GM12878 (cell line): ENCODE measurements at regions not wholly inside any gene's neighbourhood (a gene's known extent, or its start where the extent isn't known, plus 50 kb on each side); places are given as distances from the start of the nearest gene placed in this dataset.

Source experiments
- ATAC-seq: fragments of 200-7000 bp; cut with Tn5 transposase; 3 replicates; pipeline ENCODE4 v1.9.1; 2020; ENCODE audit warnings: mild to moderate bottlenecking, moderate library complexity
- BruUV-seq: library from RNA; stranded (reverse); fragments of 400-500 nt; replicated peaks from 2 replicates; lab custom pipeline; 2021; lab: Mats Ljungman, UMichigan
- CTCF ChIA-PET: fragments of 300-600 bp; sonication (Branson Sonifier 250); formaldehyde crosslinking; extraction: SDS; loops from one replicate; lab custom pipeline; 2021; ENCODE audit warnings: inconsistent platforms; lab: Yijun Ruan, JAX
- POLR2A ChIA-PET: fragments of 350-600 bp; formaldehyde crosslinking; extraction: SDS; loops from one replicate; lab custom pipeline; 2021; ENCODE audit warnings: inconsistent platforms; lab: Charles Lee
- RAD21 ChIA-PET: fragments of 300-600 bp; sonication (Branson Sonifier 250); formaldehyde crosslinking; loops from one replicate; lab custom pipeline; 2023; ENCODE audit warnings: antibody characterized with exemption; ENCODE audit not compliant: unreplicated experiment; lab: Charles Lee
- SMC1A ChIA-PET: fragments of 300-600 bp; sonication (Branson Sonifier 250); formaldehyde crosslinking; loops from one replicate; lab custom pipeline; 2023; ENCODE audit not compliant: unreplicated experiment, uncharacterized antibody; lab: Charles Lee
- DNase-seq: peaks from one replicate; pipeline ENCODE4 v3.0.0-alpha.2; 2011; ENCODE audit warnings: low read depth, low spot score
- FAIRE-seq: peaks from 3 replicates; lab custom pipeline; 2011; peaks lifted over from hg19 to GRCh38; lab: Jason Lieb, UNC
- H2AFZ ChIP-seq: 2 replicates; pipeline ENCODE4 v1.6.0; 2011; ENCODE audit warnings: low read depth, low read length, control low read depth; ENCODE audit not compliant: control insufficient read depth
- H3K27ac ChIP-seq: 2 replicates; pipeline ENCODE4 v1.5.1; 2011; ENCODE audit warnings: control low read depth; ENCODE audit not compliant: control insufficient read depth, insufficient read depth
- H3K27me3 ChIP-seq, 2 experiments: replicated peaks in 1 of 2; 2 replicates each; pipeline versions ENCODE4 v1.6.0 to v1.6.1; 2011; ENCODE audit warnings: low read length in 1 of 2; ENCODE audit not compliant: control insufficient read depth in 2 of 2, insufficient read depth in 2 of 2
- H3K36me3 ChIP-seq, 2 experiments: 2 replicates each; pipeline ENCODE4 v1.5.1; 2011; ENCODE audit warnings: low read length in 1 of 2; ENCODE audit not compliant: control insufficient read depth in 2 of 2, insufficient read depth in 2 of 2
- H3K4me1 ChIP-seq: 2 replicates; pipeline ENCODE4 v1.6.1; 2011; ENCODE audit warnings: mild to moderate bottlenecking, low read length, moderate library complexity, mixed read lengths; ENCODE audit not compliant: control insufficient read depth, insufficient read depth
- H3K4me2 ChIP-seq: 2 replicates; pipeline ENCODE4 v1.6.0; 2011; ENCODE audit warnings: control low read depth; ENCODE audit not compliant: control insufficient read depth, insufficient read depth
- H3K4me3 ChIP-seq: fragments of 200-600 bp; sonication (generic); 2 replicates; pipeline ENCODE4 v1.5.1; 2016
- H3K79me2 ChIP-seq: 2 replicates; pipeline ENCODE4 v1.6.0; 2011; ENCODE audit warnings: low read length; ENCODE audit not compliant: control insufficient read depth, insufficient read depth
- H3K9ac ChIP-seq: 2 replicates; pipeline ENCODE4 v1.8.0; 2011; ENCODE audit warnings: low read length, control low read depth, mixed read lengths; ENCODE audit not compliant: control insufficient read depth, insufficient read depth
- H3K9me3 ChIP-seq: replicated peaks from 3 replicates; pipeline ENCODE4 v1.5.1; 2011; ENCODE audit warnings: mild to moderate bottlenecking, low read length; ENCODE audit not compliant: control insufficient read depth, insufficient read depth
- H4K20me1 ChIP-seq: 2 replicates; pipeline ENCODE4 v1.6.0; 2011; ENCODE audit not compliant: control insufficient read depth, insufficient read depth
- ATF7 ChIP-seq: fragments of 450-650 bp; IDR thresholded peaks from 2 replicates; pipeline ENCODE4 v1.6.1; 2016; ENCODE audit warnings: low read depth, mild to moderate bottlenecking
- BCL11A ChIP-seq: IDR thresholded peaks from 2 replicates; pipeline ENCODE4 v1.6.1; 2011; ENCODE audit warnings: low read depth, low read length
- CREM ChIP-seq: IDR thresholded peaks from 2 replicates; pipeline ENCODE4 v1.6.1; 2014; ENCODE audit warnings: antibody characterized with exemption, low read depth
- ETV6 ChIP-seq, 2 experiments: fragments of 450-650 bp in 1 of 2; IDR thresholded peaks in 1 of 2; conservative IDR thresholded peaks in 1 of 2; 2 replicates each; pipeline ENCODE4 v1.6.1; 2014; ENCODE audit warnings: antibody characterized with exemption in 1 of 2, borderline replicate concordance in 1 of 2, low read depth in 1 of 2, mild to moderate bottlenecking in 1 of 2, moderate library complexity in 1 of 2
- GATAD2B ChIP-seq: fragments of 450-650 bp; conservative IDR thresholded peaks from 2 replicates; pipeline ENCODE4 v1.6.1; 2017; ENCODE audit warnings: low read depth, mild to moderate bottlenecking, moderate library complexity
- HCFC1 ChIP-seq: fragments of 150-350 bp; IDR thresholded peaks from 2 replicates; pipeline ENCODE4 v1.6.1; 2014; ENCODE audit warnings: low read length
- HDAC2 ChIP-seq: fragments of 200-600 bp; sonication (generic); IDR thresholded peaks from 2 replicates; pipeline ENCODE4 v1.6.1; 2017
- MEF2B ChIP-seq: fragments of 450-650 bp; IDR thresholded peaks from 2 replicates; pipeline ENCODE4 v1.6.1; 2018; ENCODE audit warnings: mild to moderate bottlenecking, moderate library complexity; ENCODE audit not compliant: partially characterized antibody, poor library complexity, severe bottlenecking
- MLLT1 ChIP-seq: fragments of 450-650 bp; IDR thresholded peaks from 2 replicates; pipeline ENCODE4 v1.6.1; 2016; ENCODE audit warnings: mild to moderate bottlenecking
- NKRF ChIP-seq: fragments of 450-650 bp; conservative IDR thresholded peaks from 2 replicates; pipeline ENCODE4 v1.6.1; 2017; ENCODE audit warnings: mild to moderate bottlenecking, moderate library complexity
- POLR2A ChIP-seq: IDR thresholded peaks from 2 replicates; pipeline ENCODE4 v1.6.1; 2011; ENCODE audit warnings: low read depth, mild to moderate bottlenecking, low read length
- POU2F2 ChIP-seq: IDR thresholded peaks from 3 replicates; pipeline ENCODE4 v1.6.1; 2011; ENCODE audit warnings: low read depth, mild to moderate bottlenecking, low read length, borderline replicate concordance
- RBBP5 ChIP-seq: fragments of 200-600 bp; sonication (generic); conservative IDR thresholded peaks from 2 replicates; pipeline ENCODE4 v1.6.1; 2016
- SKIL ChIP-seq: fragments of 450-650 bp; IDR thresholded peaks from 2 replicates; pipeline ENCODE4 v1.6.1; 2017; ENCODE audit warnings: mild to moderate bottlenecking, low read depth, inconsistent platforms; ENCODE audit not compliant: poor library complexity, severe bottlenecking
- SMC3 ChIP-seq: IDR thresholded peaks from 2 replicates; pipeline ENCODE4 v1.6.1; 2011; ENCODE audit warnings: low read length, improper control_type of control experiment, borderline replicate concordance
- ZNF217 ChIP-seq: fragments of 450-650 bp; IDR thresholded peaks from 2 replicates; pipeline ENCODE4 v1.6.1; 2017; ENCODE audit warnings: antibody characterized with exemption, mild to moderate bottlenecking
- WGBS: methylation state at CpG from one replicate; pipeline ENCODE4 v1.1.6; 2016; ENCODE audit warnings: low lambda C conversion rate; ENCODE audit not compliant: insufficient replicate concordance, insufficient coverage; ENCODE audit errors: missing lambda C conversion rate; 5-methylcytosine and 5-hydroxymethylcytosine counted together
- in situ Hi-C: fragments of 300-500 bp; cut with MboI; formaldehyde crosslinking; loops from 9 replicates; pipeline ENCODE4 v1.14.3; 2018; ENCODE audit warnings: mixed read lengths
- intact Hi-C: fragments of 100-400 bp; cut with micrococcal nuclease; formaldehyde crosslinking; loops from one replicate; pipeline ENCODE4 v1.14.2; 2022; ENCODE audit not compliant: unreplicated experiment

GRCh38 chr5:105134328-105134727, 1571.7 kb upstream of the NUDT12 start (continued):
- TF ChIP-seq SMC3 (no peak), ATF7 (no peak), POU2F2 (no peak)

- no peak for FAIRE-seq
- no peaks in the 10 kb centered on the region for H3K79me2 ChIP-seq
- no peak for TF ChIP-seq HCFC1
- no peak for TF ChIP-seq CREM
- TF ChIP-seq RBBP5, result no peak
- no peak for TF ChIP-seq ZNF217
- TF ChIP-seq MEF2B, result no peak
- no peak for TF ChIP-seq POLR2A
- no peak for TF ChIP-seq BCL11A
- no peak for TF ChIP-seq HDAC2
- TF ChIP-seq SKIL, result no peak
- no peak for TF ChIP-seq MLLT1
- TF ChIP-seq ETV6 (conservative IDR thresholded peaks at IDR 0.05 in 1 of 2, IDR thresholded peaks at IDR 0.05 in 1 of 2; ENCODE audit: borderline replicate concordance in 1 of 2, low read depth in 1 of 2), result no peak
- no peak for TF ChIP-seq NKRF
- no peak for TF ChIP-seq GATAD2B
- no peak for ATAC-seq
- ChIA-PET RAD21 (no interaction called here), POLR2A (no interaction called here), SMC1A (no interaction called here), CTCF (no interaction called here)
- H3K4me1 ChIP-seq, result no peaks in the 10 kb centered on the region
- in situ Hi-C loops, result no loop called here
- H3K4me2 ChIP-seq, result no peak overlapping the region
- no peak overlapping the region for H3K27ac ChIP-seq
- WGBS, result 4% methylated on average over 3 of the region's 3 CpGs
- H2AFZ ChIP-seq, result no peak overlapping the region
- no peaks in the 10 kb centered on the region for H3K36me3 ChIP-seq
- H3K4me3 ChIP-seq, result no peak overlapping the region
- H3K9me3 ChIP-seq, result no peaks in the 10 kb centered on the region
- no peak for DNase-seq
- BruUV-seq, result no TSS peak
- no peaks in the 10 kb centered on the region for H4K20me1 ChIP-seq
- H3K27me3 ChIP-seq, result no peaks in the 10 kb centered on the region
- intact Hi-C loops, result no loop called here
- H3K9ac ChIP-seq, result no peak overlapping the region
Observed at GRCh38 chr5:105133087-105133486, 1570.5 kb upstream of the NUDT12 start.
